ENCODE measurements at regions not wholly inside any gene's neighbourhood (a gene's known extent, or its start where the extent isn't known, plus 50 kb on each side); places are given as distances from the start of the nearest gene placed in this dataset.

- TF ChIP-seq POLR2A (IDR thresholded peaks at IDR 0.05) (no peak), EP300 (IDR thresholded peaks at IDR 0.05; ENCODE audit: low read depth) (no peak), CTCF (IDR thresholded peaks at IDR 0.05) (no peak), POLR2AphosphoS5 (IDR thresholded peaks at IDR 0.05) (no peak)
Measured at GRCh38 chr7:35504365-35504764, 190.6 kb downstream of the HERPUD2 start.

Measured in transverse colon (tissue), 4 donors.